ENCODE measurements at regions not wholly inside any gene's neighbourhood (a gene's known extent, or its start where the extent isn't known, plus 50 kb on each side); places are given as distances from the start of the nearest gene placed in this dataset.
"Not testable (repeated sequence)": the region's sequence is repeated elsewhere in the genome, so short reads cannot be mapped to it uniquely, and the experiment has no call there.

DNA sequence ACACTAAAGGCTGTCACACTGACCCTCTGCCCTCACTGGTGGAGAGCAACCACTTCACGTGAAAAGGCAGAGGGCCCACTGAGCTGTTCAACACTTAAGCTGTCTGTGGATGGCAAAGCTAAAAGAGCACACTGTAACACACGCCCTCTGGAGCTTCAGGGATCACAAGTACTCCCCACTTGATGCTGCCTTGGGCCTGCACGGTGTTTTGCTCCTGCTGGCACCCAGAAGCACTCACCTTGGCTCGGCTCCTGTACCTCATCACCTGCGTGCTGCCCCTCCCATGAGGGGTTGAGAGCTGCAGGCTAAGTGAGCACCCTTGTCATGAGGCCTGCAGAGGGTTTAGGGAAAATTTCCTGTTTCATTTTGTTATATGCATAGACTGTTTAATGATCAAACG lies 96.0 kb downstream of the PROP1 start:
- H3K9me3 ChIP-seq (ENCODE audit: control insufficient read depth, insufficient read depth, low read length); H3K36me3 ChIP-seq (ENCODE audit: control insufficient read depth, insufficient read depth, low read length); H3K9ac ChIP-seq (ENCODE audit: low read depth, low read length); H3K4me1 ChIP-seq (ENCODE audit: control insufficient read depth, insufficient read depth, low read length); H3K4me3 ChIP-seq (ENCODE audit: low read depth, low read length); H3K27me3 ChIP-seq (ENCODE audit: control insufficient read depth, insufficient read depth, low read length): not testable (repeated sequence)

GRCh38 chr5:177894681-177895453 lies 101.2 kb downstream of the PROP1 start:
- not testable (repeated sequence) for H3K27me3 ChIP-seq (ENCODE audit: control insufficient read depth, insufficient read depth, low read length); H3K36me3 ChIP-seq (ENCODE audit: control insufficient read depth, insufficient read depth, low read length); H3K4me1 ChIP-seq (ENCODE audit: control insufficient read depth, insufficient read depth, low read length); H3K9me3 ChIP-seq (ENCODE audit: control insufficient read depth, insufficient read depth, low read length); H3K4me3 ChIP-seq (ENCODE audit: low read depth, low read length); H3K9ac ChIP-seq (ENCODE audit: low read depth, low read length)

DNA sequence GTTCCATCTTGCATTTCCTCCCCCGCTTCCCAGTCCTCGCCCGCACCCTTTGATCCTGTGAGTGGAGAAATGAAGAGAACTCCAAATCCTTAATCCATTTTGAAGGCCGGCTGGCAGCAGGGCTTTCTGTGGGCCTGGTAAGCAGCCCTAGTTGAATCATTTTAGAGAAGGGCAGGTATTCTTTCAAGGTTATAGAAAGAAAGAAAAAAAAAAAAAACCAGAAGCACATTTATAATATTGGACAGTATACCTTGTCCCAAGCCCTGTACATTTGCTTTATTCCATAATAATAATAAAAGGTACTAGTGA lies 103.7 kb downstream of the PROP1 start:
- H3K4me3 ChIP-seq (ENCODE audit: low read depth, low read length); H3K27me3 ChIP-seq (ENCODE audit: control insufficient read depth, insufficient read depth, low read length); H3K9ac ChIP-seq (ENCODE audit: low read depth, low read length); H3K36me3 ChIP-seq (ENCODE audit: control insufficient read depth, insufficient read depth, low read length); H3K4me1 ChIP-seq (ENCODE audit: control insufficient read depth, insufficient read depth, low read length); H3K9me3 ChIP-seq (ENCODE audit: control insufficient read depth, insufficient read depth, low read length): not testable (repeated sequence)

- not testable (repeated sequence) for H3K4me3 ChIP-seq (ENCODE audit: low read depth, low read length); H3K27me3 ChIP-seq (ENCODE audit: control insufficient read depth, insufficient read depth, low read length); H3K4me1 ChIP-seq (ENCODE audit: control insufficient read depth, insufficient read depth, low read length); H3K9ac ChIP-seq (ENCODE audit: low read depth, low read length); H3K36me3 ChIP-seq (ENCODE audit: control insufficient read depth, insufficient read depth, low read length); H3K9me3 ChIP-seq (ENCODE audit: control insufficient read depth, insufficient read depth, low read length)
Measured at GRCh38 chr5:177891547-177892356, 104.3 kb downstream of the PROP1 start.

DNA sequence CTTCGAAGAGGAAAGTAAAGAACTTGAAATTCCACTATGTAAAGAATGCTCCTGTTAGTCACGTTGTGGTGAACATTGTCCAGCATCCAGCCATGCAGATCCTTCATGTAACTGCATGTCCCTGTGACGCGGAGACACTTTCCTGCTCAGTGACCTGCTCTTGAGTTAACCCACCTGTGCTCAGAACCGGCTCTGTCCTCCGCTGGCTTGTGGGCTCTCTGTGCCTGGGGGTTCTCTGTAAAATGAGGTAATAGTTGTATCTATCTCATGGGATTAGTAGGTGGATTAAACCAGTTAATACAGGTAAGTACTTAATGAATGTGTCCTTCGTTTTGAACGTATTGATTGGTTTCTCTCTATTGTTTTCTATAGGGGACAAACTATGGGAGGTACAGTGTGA lies 100.6 kb upstream of the FAM153A start:
- not testable (repeated sequence) for H3K4me3 ChIP-seq (ENCODE audit: low read depth, low read length); H3K27me3 ChIP-seq (ENCODE audit: control insufficient read depth, insufficient read depth, low read length); H3K9me3 ChIP-seq (ENCODE audit: control insufficient read depth, insufficient read depth, low read length); H3K36me3 ChIP-seq (ENCODE audit: control insufficient read depth, insufficient read depth, low read length); H3K4me1 ChIP-seq (ENCODE audit: control insufficient read depth, insufficient read depth, low read length); H3K9ac ChIP-seq (ENCODE audit: low read depth, low read length)

DNA sequence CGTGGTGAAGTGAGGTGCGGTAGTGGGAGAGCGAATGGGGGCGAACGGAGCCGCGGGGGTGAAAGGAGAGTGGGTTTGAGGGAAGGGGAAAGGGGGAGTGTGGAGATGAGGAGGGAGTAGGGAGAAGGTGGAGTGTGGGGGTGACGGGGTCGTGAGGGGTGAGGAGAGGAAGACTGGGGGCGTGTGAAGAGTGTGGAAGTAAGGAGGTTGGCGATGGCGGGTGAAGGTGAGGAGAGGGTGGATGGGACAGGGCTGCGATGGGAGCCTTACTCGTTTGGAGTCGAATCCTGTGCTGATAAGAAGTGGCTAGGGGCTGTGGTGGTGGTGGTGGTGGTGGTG lies 93.2 kb upstream of the FAM153A start:
- not testable (repeated sequence) for H3K27me3 ChIP-seq (ENCODE audit: control insufficient read depth, insufficient read depth, low read length); H3K9ac ChIP-seq (ENCODE audit: low read depth, low read length); H3K36me3 ChIP-seq (ENCODE audit: control insufficient read depth, insufficient read depth, low read length); H3K9me3 ChIP-seq (ENCODE audit: control insufficient read depth, insufficient read depth, low read length); H3K4me1 ChIP-seq (ENCODE audit: control insufficient read depth, insufficient read depth, low read length)
- peak overlapping the region; percentile 45 for H3K4me3 ChIP-seq (ENCODE audit: low read depth, low read length)

GRCh38 chr5:177875013-177875899 lies 92.6 kb upstream of the FAM153A start:
- not testable (repeated sequence) for H3K4me1 ChIP-seq (ENCODE audit: control insufficient read depth, insufficient read depth, low read length); H3K36me3 ChIP-seq (ENCODE audit: control insufficient read depth, insufficient read depth, low read length); H3K4me3 ChIP-seq (ENCODE audit: low read depth, low read length); H3K27me3 ChIP-seq (ENCODE audit: control insufficient read depth, insufficient read depth, low read length); H3K9ac ChIP-seq (ENCODE audit: low read depth, low read length); H3K9me3 ChIP-seq (ENCODE audit: control insufficient read depth, insufficient read depth, low read length)

- H3K4me3 ChIP-seq (ENCODE audit: low read depth, low read length); H3K36me3 ChIP-seq (ENCODE audit: control insufficient read depth, insufficient read depth, low read length); H3K9ac ChIP-seq (ENCODE audit: low read depth, low read length); H3K9me3 ChIP-seq (ENCODE audit: control insufficient read depth, insufficient read depth, low read length); H3K4me1 ChIP-seq (ENCODE audit: control insufficient read depth, insufficient read depth, low read length); H3K27me3 ChIP-seq (ENCODE audit: control insufficient read depth, insufficient read depth, low read length): not testable (repeated sequence)
Measured at GRCh38 chr5:177863822-177864446, 81.2 kb upstream of the FAM153A start.

DNA sequence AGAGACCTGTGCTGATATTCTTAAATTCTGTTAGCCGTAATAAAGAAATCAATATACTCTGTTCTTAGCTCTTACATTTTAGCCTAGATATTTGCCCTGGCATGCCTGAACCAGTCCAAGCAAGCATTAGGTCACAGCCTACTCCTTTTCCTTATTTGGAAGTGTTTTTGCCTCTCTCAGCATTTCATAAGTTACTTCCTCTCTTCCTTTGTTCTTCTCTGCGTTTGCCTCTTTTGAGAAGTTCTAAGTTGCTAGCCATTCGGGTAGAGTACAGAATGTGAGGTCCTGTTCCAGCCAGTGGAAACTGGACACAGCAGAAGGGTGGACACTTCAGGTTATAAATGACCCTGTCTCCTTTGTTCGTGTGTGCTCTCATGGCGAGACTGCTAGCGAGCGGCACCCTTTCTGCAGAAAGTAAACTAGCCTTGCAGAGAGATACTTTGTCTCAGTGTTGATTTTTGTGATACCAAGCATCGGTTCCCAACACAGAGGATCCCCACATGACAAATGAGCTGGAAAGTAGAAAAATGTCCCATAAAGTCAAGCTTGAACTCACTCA lies 75.0 kb upstream of the FAM153A start:
- not testable (repeated sequence) for H3K9ac ChIP-seq (ENCODE audit: low read depth, low read length); H3K4me3 ChIP-seq (ENCODE audit: low read depth, low read length); H3K27me3 ChIP-seq (ENCODE audit: control insufficient read depth, insufficient read depth, low read length); H3K36me3 ChIP-seq (ENCODE audit: control insufficient read depth, insufficient read depth, low read length); H3K9me3 ChIP-seq (ENCODE audit: control insufficient read depth, insufficient read depth, low read length); H3K4me1 ChIP-seq (ENCODE audit: control insufficient read depth, insufficient read depth, low read length)

- not testable (repeated sequence) for H3K4me1 ChIP-seq (ENCODE audit: control insufficient read depth, insufficient read depth, low read length); H3K4me3 ChIP-seq (ENCODE audit: low read depth, low read length); H3K9me3 ChIP-seq (ENCODE audit: control insufficient read depth, insufficient read depth, low read length); H3K9ac ChIP-seq (ENCODE audit: low read depth, low read length); H3K36me3 ChIP-seq (ENCODE audit: control insufficient read depth, insufficient read depth, low read length); H3K27me3 ChIP-seq (ENCODE audit: control insufficient read depth, insufficient read depth, low read length)
Measured at GRCh38 chr5:177856474-177856873, 73.8 kb upstream of the FAM153A start.

- not testable (repeated sequence) for H3K9ac ChIP-seq (ENCODE audit: low read depth, low read length); H3K4me3 ChIP-seq (ENCODE audit: low read depth, low read length); H3K4me1 ChIP-seq (ENCODE audit: control insufficient read depth, insufficient read depth, low read length); H3K9me3 ChIP-seq (ENCODE audit: control insufficient read depth, insufficient read depth, low read length); H3K27me3 ChIP-seq (ENCODE audit: control insufficient read depth, insufficient read depth, low read length); H3K36me3 ChIP-seq (ENCODE audit: control insufficient read depth, insufficient read depth, low read length)
Measured at GRCh38 chr5:177847914-177848313, 65.2 kb upstream of the FAM153A start.

All from iPS-15b (cell line).